Caki2 (cell line): ENCODE measurements at regions not wholly inside any gene's neighbourhood (a gene's known extent, or its start where the extent isn't known, plus 50 kb on each side); places are given as distances from the start of the nearest gene placed in this dataset.
A peak's percentile ranks its signal among the peaks of the same experiment; 100 is the strongest.
"Not testable (repeated sequence)": the region's sequence is repeated elsewhere in the genome, so short reads cannot be mapped to it uniquely, and the experiment has no call there.

Experiments used
- DNase-seq: peaks from one replicate; pipeline ENCODE4 v3.0.0-alpha.2; 2015; ENCODE audit warnings: low read depth
- in situ Hi-C: cut with HindIII; loops from 2 replicates; pipeline ENCODE4 v1.10.0; 2016; ENCODE audit warnings: low sequenced_read_pairs, low pct_unique_long_range_greater_than_20kb, mixed read lengths

GRCh38 chr12:131224226-131225065 is 270.7 kb downstream of the ADGRD1 start:
- in situ Hi-C loops: not testable (repeated sequence)
- peak; percentile 91 for DNase-seq

- DNase-seq: peak; percentile 89
- in situ Hi-C loops: not testable (repeated sequence)
These were observed 271.3 kb downstream of the ADGRD1 start for GRCh38 chr12:131225066-131225380.

GRCh38 chr12:131226345-131227265 is 272.9 kb downstream of the ADGRD1 start:
- no peak for DNase-seq
- in situ Hi-C loops: no loop called here

DNA sequence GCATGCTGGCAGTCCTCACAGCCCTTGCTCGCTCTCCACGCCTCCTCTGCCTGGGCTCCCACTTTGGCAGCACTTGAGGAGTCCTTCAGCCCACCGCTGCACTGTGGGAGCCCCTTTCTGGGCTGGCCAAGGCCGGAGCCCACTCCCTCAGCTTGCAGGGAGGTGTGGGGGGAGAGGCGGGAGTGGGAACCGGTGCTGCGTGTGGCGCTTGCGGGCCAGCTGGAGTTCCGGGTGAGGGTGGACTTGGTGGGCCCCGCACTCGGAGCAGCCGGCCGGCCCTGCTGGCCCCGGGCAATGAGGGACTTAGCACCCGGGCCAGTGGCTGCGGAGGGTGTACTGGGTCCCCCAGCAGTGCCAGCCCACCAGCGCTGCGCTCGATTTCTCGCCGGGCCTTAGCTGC is 273.9 kb downstream of the ADGRD1 start:
- in situ Hi-C loops: not testable (repeated sequence)

DNA sequence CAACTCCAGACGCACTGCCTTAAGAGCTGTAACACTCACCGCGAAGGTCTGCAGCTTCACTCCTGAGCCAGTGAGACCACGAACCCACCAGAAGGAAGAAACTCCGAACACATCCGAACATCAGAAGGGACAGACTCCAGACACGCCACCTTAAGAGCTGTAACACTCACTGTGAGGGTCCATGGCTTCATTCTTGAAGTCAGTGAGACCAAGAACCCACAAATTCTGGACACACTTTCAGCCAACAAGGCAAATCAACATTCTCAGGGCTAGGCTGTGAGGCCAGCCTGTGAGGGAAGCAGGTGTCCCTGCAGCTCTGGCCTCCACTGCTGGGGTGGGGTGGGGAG is 275.3 kb downstream of the ADGRD1 start:
- DNase-seq, in situ Hi-C loops: not testable (repeated sequence)

More for the DNA sequence above, 273.9 kb downstream of the ADGRD1 start:
- not testable (repeated sequence) for DNase-seq

- in situ Hi-C loops: no loop called here
- DNase-seq: no peak
These were observed 276.0 kb downstream of the ADGRD1 start for GRCh38 chr12:131229426-131230339.

- in situ Hi-C loops: no loop called here
- DNase-seq: no peak
These were observed 276.8 kb downstream of the ADGRD1 start for GRCh38 chr12:131230340-131231031.

- no peak for DNase-seq
- in situ Hi-C loops: no loop called here
These were observed 277.6 kb downstream of the ADGRD1 start for GRCh38 chr12:131231032-131231980.

DNA sequence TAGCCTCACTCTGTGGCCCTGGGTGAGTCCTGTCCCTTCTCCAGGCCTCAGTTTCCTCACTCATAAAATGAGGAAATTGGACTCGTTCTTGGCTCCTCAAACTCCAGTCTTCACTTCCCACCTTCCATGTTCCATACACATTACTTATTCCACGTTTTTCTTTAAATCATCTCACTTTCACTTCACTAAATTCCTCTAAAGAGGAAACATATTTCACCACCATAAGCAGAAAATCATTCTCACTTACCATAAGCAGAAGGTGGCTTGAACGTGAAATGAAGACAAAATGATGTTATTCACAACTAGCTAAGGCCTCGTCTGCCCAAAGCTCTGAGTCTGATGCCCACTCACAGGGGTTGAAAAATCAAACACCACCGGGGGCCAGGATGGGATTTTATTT is 278.3 kb downstream of the ADGRD1 start:
- in situ Hi-C loops: no loop called here
- no peak for DNase-seq

DNA sequence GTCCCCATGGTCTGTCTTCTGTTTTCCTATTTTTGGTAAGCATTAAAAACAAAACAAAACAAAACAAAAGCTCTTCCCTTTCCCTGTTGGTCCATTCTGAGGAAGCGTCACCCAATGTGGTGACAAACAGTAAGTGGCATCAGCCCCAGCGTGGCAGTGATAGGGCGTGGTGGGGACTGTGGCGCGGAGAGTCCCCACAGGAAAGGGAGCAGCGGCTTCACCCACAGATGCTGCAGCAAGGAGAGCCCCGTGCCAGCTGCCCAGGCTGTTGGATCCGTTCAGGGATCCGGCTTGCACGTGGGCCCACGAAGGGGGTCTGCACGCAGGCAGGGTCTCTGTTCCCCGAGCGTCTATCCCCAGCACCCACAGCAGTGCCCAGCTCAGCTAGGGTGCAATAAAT is 279.2 kb downstream of the ADGRD1 start:
- in situ Hi-C loops: not testable (repeated sequence)

DNA sequence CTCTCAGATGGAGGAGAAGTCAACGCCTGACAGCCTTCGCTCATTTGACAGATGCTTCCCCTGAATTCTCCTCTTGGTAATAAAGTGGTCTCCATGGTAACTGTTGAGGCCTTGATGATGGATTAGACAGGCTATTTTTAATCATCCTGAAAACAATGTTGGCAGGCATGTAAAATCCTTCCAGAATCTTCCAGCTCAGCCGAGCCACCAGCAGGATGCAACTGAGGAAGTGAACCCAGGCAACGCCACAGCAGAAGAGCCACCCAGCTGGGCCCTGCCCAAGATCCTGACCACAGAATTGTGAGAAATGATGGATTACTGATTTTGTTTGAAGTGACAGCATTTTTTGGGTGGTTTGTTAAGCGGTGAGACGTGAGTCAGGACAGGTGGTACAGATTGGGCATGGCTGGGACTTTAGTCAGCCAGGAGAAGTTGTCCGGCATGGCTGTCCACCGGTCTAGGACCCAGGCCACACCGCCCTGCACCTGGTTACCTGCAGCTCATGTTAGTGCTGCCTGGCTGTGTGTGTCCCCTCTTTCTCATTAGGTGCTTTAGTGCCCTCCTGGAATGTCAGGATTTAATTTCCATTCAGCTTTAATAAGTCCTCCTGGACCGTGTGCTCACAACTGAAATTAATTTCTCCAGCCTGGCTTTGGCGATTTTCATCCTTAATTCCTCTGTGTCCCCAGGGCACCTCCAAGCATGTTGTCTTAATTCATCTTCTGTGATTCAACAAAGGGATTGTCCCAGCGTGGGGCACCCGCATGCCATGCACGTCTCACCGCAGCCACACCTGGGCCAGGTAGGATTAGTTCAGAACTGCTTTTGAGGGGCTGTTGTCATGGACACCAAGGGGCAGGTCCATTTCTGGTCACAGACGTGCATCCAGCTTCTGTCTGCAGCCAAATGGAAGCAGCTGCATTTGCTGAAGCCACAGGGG is 280.4 kb downstream of the ADGRD1 start:
- DNase-seq, in situ Hi-C loops: not testable (repeated sequence)

More for the DNA sequence above, 279.2 kb downstream of the ADGRD1 start:
- DNase-seq: not testable (repeated sequence)

GRCh38 chr12:131234841-131235271 is 281.1 kb downstream of the ADGRD1 start:
- DNase-seq, in situ Hi-C loops: not testable (repeated sequence)

- DNase-seq: no peak
- in situ Hi-C loops: no loop called here
These were observed 282.2 kb downstream of the ADGRD1 start for GRCh38 chr12:131235871-131236271.

- DNase-seq: no peak
- in situ Hi-C loops: no loop called here
These were observed 285.8 kb downstream of the ADGRD1 start for GRCh38 chr12:131239384-131240094.

- no peak for DNase-seq
- in situ Hi-C loops: no loop called here
These were observed 287.8 kb downstream of the ADGRD1 start for GRCh38 chr12:131241517-131241916.
